GM23338 (cell line): ENCODE measurements at regions not wholly inside any gene's neighbourhood (a gene's known extent, or its start where the extent isn't known, plus 50 kb on each side); places are given as distances from the start of the nearest gene placed in this dataset.
A peak's percentile ranks its signal among the peaks of the same experiment; 100 is the strongest.

Experiments
- ATAC-seq: fragments of 200-7000 bp; cut with Tn5 transposase; 3 replicates; pipeline ENCODE4 v1.9.1; 2020
- DNase-seq: peaks from one replicate; pipeline ENCODE4 v3.0.0-alpha.2; 2015; ENCODE audit warnings: low spot score
- H2AFZ ChIP-seq: fragments of 200-600 bp; sonication (generic); 2 replicates; pipeline ENCODE4 v1.8.0; 2016; ENCODE audit warnings: antibody characterized with exemption, mild to moderate bottlenecking, moderate library complexity
- H3F3A ChIP-seq: fragments of 200-600 bp; sonication (generic); replicated peaks from 2 replicates; pipeline ENCODE4 v1.8.0; 2017; ENCODE audit warnings: antibody characterized with exemption, mixed run types, low read depth
- H3K27ac ChIP-seq: fragments of 200-600 bp; sonication (generic); 2 replicates; pipeline ENCODE4 v1.6.1; 2016; ENCODE audit warnings: low read depth
- H3K27me3 ChIP-seq: fragments of 200-600 bp; sonication (generic); 2 replicates; pipeline ENCODE4 v1.8.0; 2016; ENCODE audit warnings: mild to moderate bottlenecking, mixed run types, moderate library complexity; ENCODE audit not compliant: insufficient read depth
- H3K36me3 ChIP-seq: fragments of 200-600 bp; sonication (generic); 2 replicates; pipeline ENCODE4 v1.8.0; 2016; ENCODE audit warnings: mild to moderate bottlenecking; ENCODE audit not compliant: insufficient read depth
- H3K4me1 ChIP-seq: fragments of 200-600 bp; sonication (generic); 2 replicates; pipeline ENCODE4 v1.8.0; 2016; ENCODE audit warnings: mild to moderate bottlenecking, moderate library complexity; ENCODE audit not compliant: insufficient read depth
- H3K4me2 ChIP-seq: fragments of 200-600 bp; sonication (generic); 2 replicates; pipeline ENCODE4 v1.7.1; 2017; ENCODE audit warnings: mixed run types
- H3K4me3 ChIP-seq: fragments of 200-600 bp; sonication (generic); 2 replicates; pipeline ENCODE4 v1.6.1; 2016; ENCODE audit warnings: mixed run types
- H3K79me2 ChIP-seq: fragments of 200-600 bp; sonication (generic); replicated peaks from 2 replicates; pipeline ENCODE4 v1.8.0; 2017; ENCODE audit warnings: mild to moderate bottlenecking; ENCODE audit not compliant: insufficient read depth
- H3K9me2 ChIP-seq: fragments of 200-600 bp; sonication (generic); 2 replicates; pipeline ENCODE4 v1.8.0; 2017; ENCODE audit not compliant: insufficient read depth
- H4K20me1 ChIP-seq: fragments of 200-600 bp; sonication (generic); replicated peaks from 2 replicates; pipeline ENCODE4 v1.8.0; 2017; ENCODE audit warnings: mild to moderate bottlenecking; ENCODE audit not compliant: insufficient read depth
- H3K27ac Mint-ChIP-seq: 2 replicates; pipeline ENCODE4 v1.8.0; 2020; ENCODE audit warnings: inconsistent platforms, mild to moderate bottlenecking, moderate library complexity, mixed read lengths
- H3K27me3 Mint-ChIP-seq: 3 replicates; pipeline ENCODE4 v1.8.0; 2022; ENCODE audit warnings: low read depth, mild to moderate bottlenecking, moderate library complexity, mixed read lengths, inconsistent platforms; ENCODE audit not compliant: insufficient read depth, poor library complexity
- H3K36me3 Mint-ChIP-seq: 3 replicates; pipeline ENCODE4 v1.8.0; 2021; ENCODE audit warnings: low read depth, mild to moderate bottlenecking, inconsistent platforms, moderate library complexity, mixed read lengths
- H3K4me1 Mint-ChIP-seq: 3 replicates; pipeline ENCODE4 v1.8.0; 2020; ENCODE audit warnings: mild to moderate bottlenecking, inconsistent platforms, mixed read lengths
- H3K4me3 Mint-ChIP-seq: 3 replicates; pipeline ENCODE4 v1.8.0; 2021; ENCODE audit warnings: moderate library complexity, mild to moderate bottlenecking, inconsistent platforms, mixed read lengths
- H3K9me3 Mint-ChIP-seq: 3 replicates; pipeline ENCODE4 v1.8.0; 2020; ENCODE audit warnings: moderate library complexity, mild to moderate bottlenecking, inconsistent platforms, mixed read lengths
- EZH2 ChIP-seq: fragments of 200-600 bp; sonication (generic); IDR thresholded peaks from one replicate; pipeline ENCODE4 v1.8.0; 2017; ENCODE audit warnings: antibody characterized with exemption, mild to moderate bottlenecking, low read depth; ENCODE audit not compliant: unreplicated experiment
- JUNB ChIP-seq: IDR thresholded peaks from one replicate; pipeline ENCODE4 v1.6.1; 2016; ENCODE audit warnings: antibody characterized with exemption; ENCODE audit not compliant: unreplicated experiment
- NANOG ChIP-seq: IDR thresholded peaks from 2 replicates; pipeline ENCODE4 v1.6.1; 2016; ENCODE audit warnings: antibody characterized with exemption, borderline replicate concordance
- POLR2AphosphoS5 ChIP-seq: IDR thresholded peaks from 2 replicates; pipeline ENCODE4 v1.6.1; 2016; ENCODE audit warnings: antibody characterized with exemption, low read depth
- STAT1 ChIP-seq: IDR thresholded peaks from one replicate; pipeline ENCODE4 v1.6.1; 2016; ENCODE audit warnings: antibody characterized with exemption; ENCODE audit not compliant: unreplicated experiment
- ZNF114 ChIP-seq: fragments of 250-450 bp; sonication (Bioruptor Pico); IDR thresholded peaks from 2 replicates; pipeline ENCODE4 v1.5.0; 2020; ENCODE audit warnings: mild to moderate bottlenecking, moderate library complexity
- TF ChIP-seq, protein P1 (sequence below): IDR thresholded peaks from 2 replicates; pipeline ENCODE4 v1.6.1; 2016; ENCODE audit warnings: antibody characterized with exemption
- TF ChIP-seq, protein P2 (sequence below), 2 experiments: fragments of 200-600 bp in 1 of 2; sonication (generic) in 1 of 2; conservative IDR thresholded peaks; 2 replicates each; pipeline versions ENCODE4 v1.5.1 to v1.6.1; 2016 to 2017; ENCODE audit warnings: antibody characterized with exemption in 2 of 2, low read depth in 2 of 2, mild to moderate bottlenecking in 2 of 2, moderate library complexity in 1 of 2

GRCh38 chrX:127030016-127030748 is 210.7 kb downstream of the PRR32 start:
- H3F3A ChIP-seq = no peaks in the 10 kb centered on the region

DNA sequence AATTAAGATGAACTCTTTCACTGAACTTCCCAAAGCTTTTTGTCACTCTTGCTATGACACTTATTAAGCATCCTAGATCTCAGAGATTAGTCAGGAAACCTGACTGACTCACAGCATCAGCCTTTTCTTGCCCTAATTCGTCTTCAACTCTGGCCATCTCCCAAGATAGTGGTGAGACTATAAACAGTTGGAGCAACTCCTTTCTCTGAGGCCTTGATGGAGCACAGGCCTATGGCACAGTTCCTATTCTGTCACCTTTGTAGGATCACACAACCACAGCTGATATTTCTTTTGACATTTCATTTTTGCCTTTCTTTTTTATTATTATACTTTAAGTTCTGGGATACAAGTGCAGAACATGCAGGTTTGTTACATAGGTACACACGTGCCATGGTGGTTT is 217.6 kb downstream of the PRR32 start:
- Mint-ChIP-seq H3K4me3 (no peak overlapping the region), H3K27ac (no peak overlapping the region), H3K4me1 (no peaks in the 10 kb centered on the region), H3K9me3 (no peaks in the 10 kb centered on the region), H3K27me3 (no peaks in the 10 kb centered on the region), H3K36me3 (no peaks in the 10 kb centered on the region)
- ATAC-seq (no peak), DNase-seq (no peak)
- Histone ChIP-seq H3K27me3 (no peaks in the 10 kb centered on the region), H3K4me1 (no peaks in the 10 kb centered on the region), H3K27ac (no peak overlapping the region), H4K20me1 (no peaks in the 10 kb centered on the region), H3F3A (no peaks in the 10 kb centered on the region), H3K4me2 (no peak overlapping the region), H3K4me3 (no peak overlapping the region), H3K9me2 (no peaks in the 10 kb centered on the region), H3K36me3 (no peaks in the 10 kb centered on the region), H2AFZ (no peak overlapping the region), H3K79me2 (no peaks in the 10 kb centered on the region)
- no peak for TF ChIP-seq NANOG
- TF ChIP-seq, protein P1, sequence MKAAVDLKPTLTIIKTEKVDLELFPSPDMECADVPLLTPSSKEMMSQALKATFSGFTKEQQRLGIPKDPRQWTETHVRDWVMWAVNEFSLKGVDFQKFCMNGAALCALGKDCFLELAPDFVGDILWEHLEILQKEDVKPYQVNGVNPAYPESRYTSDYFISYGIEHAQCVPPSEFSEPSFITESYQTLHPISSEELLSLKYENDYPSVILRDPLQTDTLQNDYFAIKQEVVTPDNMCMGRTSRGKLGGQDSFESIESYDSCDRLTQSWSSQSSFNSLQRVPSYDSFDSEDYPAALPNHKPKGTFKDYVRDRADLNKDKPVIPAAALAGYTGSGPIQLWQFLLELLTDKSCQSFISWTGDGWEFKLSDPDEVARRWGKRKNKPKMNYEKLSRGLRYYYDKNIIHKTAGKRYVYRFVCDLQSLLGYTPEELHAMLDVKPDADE = no peak

More at GRCh38 chrX:127030016-127030748, 210.7 kb downstream of the PRR32 start:
- Histone ChIP-seq H4K20me1 (no peaks in the 10 kb centered on the region), H3K27me3 (no peaks in the 10 kb centered on the region), H3K9me2 (no peaks in the 10 kb centered on the region), H2AFZ (no peak overlapping the region), H3K27ac (no peak overlapping the region), H3K4me2 (no peak overlapping the region), H3K4me1 (no peaks in the 10 kb centered on the region), H3K36me3 (no peaks in the 10 kb centered on the region), H3K79me2 (no peaks in the 10 kb centered on the region), H3K4me3 (no peak overlapping the region)
- DNase-seq = no peak
- Mint-ChIP-seq H3K9me3 (no peaks in the 10 kb centered on the region), H3K4me1 (no peaks in the 10 kb centered on the region), H3K27ac (no peak overlapping the region), H3K4me3 (no peak overlapping the region), H3K27me3 (no peaks in the 10 kb centered on the region), H3K36me3 (no peaks in the 10 kb centered on the region)
- ATAC-seq = no peak
- TF ChIP-seq JUNB (no peak), EZH2 (no peak), STAT1 (no peak)
- TF ChIP-seq, protein P1 = no peak

DNA sequence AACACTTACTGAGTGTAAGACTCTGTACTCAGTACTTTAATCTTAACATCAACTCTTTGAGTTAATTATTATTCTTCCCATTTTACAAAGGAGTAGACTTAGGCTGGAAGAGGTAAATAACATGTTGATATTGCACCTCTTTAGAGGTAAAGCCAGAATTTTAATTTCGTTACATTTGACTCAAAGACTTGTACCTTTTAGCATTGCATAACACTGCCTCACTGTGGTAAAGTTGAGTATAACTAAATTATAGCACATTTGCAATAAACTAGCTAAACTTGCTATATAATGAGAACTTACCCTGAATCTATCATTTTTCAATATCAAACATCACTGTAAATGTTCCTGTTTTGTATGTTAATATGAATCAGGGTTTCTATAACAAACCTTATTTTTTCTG is 218.5 kb downstream of the PRR32 start:
- no peak overlapping the region for H2AFZ ChIP-seq
- Mint-ChIP-seq H3K27ac (no peak overlapping the region), H3K36me3 (no peaks in the 10 kb centered on the region), H3K4me3 (no peak overlapping the region), H3K27me3 (no peaks in the 10 kb centered on the region), H3K4me1 (no peaks in the 10 kb centered on the region), H3K9me3 (no peaks in the 10 kb centered on the region)
- H3K4me2 ChIP-seq = no peak overlapping the region
- no peak overlapping the region for H3K27ac ChIP-seq
- no peaks in the 10 kb centered on the region for H3K36me3 ChIP-seq
- H3K79me2 ChIP-seq = no peaks in the 10 kb centered on the region
- H3K4me3 ChIP-seq = no peak overlapping the region
- H3K27me3 ChIP-seq = no peaks in the 10 kb centered on the region
- ATAC-seq (no peak), DNase-seq (peak; percentile 36)
- H3K9me2 ChIP-seq = no peaks in the 10 kb centered on the region
- no peak for TF ChIP-seq POLR2AphosphoS5
- no peak for TF ChIP-seq ZNF114 (CRISPR knock-in tag)
- TF ChIP-seq, protein P2, sequence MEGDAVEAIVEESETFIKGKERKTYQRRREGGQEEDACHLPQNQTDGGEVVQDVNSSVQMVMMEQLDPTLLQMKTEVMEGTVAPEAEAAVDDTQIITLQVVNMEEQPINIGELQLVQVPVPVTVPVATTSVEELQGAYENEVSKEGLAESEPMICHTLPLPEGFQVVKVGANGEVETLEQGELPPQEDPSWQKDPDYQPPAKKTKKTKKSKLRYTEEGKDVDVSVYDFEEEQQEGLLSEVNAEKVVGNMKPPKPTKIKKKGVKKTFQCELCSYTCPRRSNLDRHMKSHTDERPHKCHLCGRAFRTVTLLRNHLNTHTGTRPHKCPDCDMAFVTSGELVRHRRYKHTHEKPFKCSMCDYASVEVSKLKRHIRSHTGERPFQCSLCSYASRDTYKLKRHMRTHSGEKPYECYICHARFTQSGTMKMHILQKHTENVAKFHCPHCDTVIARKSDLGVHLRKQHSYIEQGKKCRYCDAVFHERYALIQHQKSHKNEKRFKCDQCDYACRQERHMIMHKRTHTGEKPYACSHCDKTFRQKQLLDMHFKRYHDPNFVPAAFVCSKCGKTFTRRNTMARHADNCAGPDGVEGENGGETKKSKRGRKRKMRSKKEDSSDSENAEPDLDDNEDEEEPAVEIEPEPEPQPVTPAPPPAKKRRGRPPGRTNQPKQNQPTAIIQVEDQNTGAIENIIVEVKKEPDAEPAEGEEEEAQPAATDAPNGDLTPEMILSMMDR (conservative IDR thresholded peaks at IDR 0.05; ENCODE audit: low read depth in 2 of 2) = peak in 1 of 2 experiments; percentile 52; a peak in 3 of 4 replicates
- no peaks in the 10 kb centered on the region for H3F3A ChIP-seq
- H4K20me1 ChIP-seq = no peaks in the 10 kb centered on the region
- no peaks in the 10 kb centered on the region for H3K4me1 ChIP-seq
